ENCODE measurements at regions not wholly inside any gene's neighbourhood (a gene's known extent, or its start where the extent isn't known, plus 50 kb on each side); places are given as distances from the start of the nearest gene placed in this dataset.
"Not testable (repeated sequence)": the region's sequence is repeated elsewhere in the genome, so short reads cannot be mapped to it uniquely, and the experiment has no call there.

GRCh38 chr15:22228101-22228762 is 147.9 kb downstream of the OR4M2 start:
- TF ChIP-seq EP300 (IDR thresholded peaks at IDR 0.05) (no peak), POLR2A (IDR thresholded peaks at IDR 0.05) (no peak), CTCF (IDR thresholded peaks at IDR 0.05) (no peak)
- no peaks in the 10 kb centered on the region for H3K27me3 ChIP-seq
- no peak overlapping the region for H3K4me3 ChIP-seq
- H3K36me3 ChIP-seq = no peaks in the 10 kb centered on the region
- 72 to 81% (median 72%) methylated on average over 9 of the region's 9 CpGs for whole genome bisulfite sequencing, 3 donors
- no peak overlapping the region for H3K27ac ChIP-seq
- H3K9me3 ChIP-seq = no peaks in the 10 kb centered on the region
- no peaks in the 10 kb centered on the region for H3K4me1 ChIP-seq (ENCODE audit: insufficient read depth)
- DNase-seq = no peak
- intact Hi-C loops (cut with DNase I) = no loop called here

GRCh38 chr15:22229990-22230819 is 149.9 kb downstream of the OR4M2 start:
- H3K4me3 ChIP-seq = no peak overlapping the region
- no peaks in the 10 kb centered on the region for H3K4me1 ChIP-seq (ENCODE audit: insufficient read depth)
- no peak for TF ChIP-seq POLR2A (IDR thresholded peaks at IDR 0.05)
- no peak for DNase-seq
- 61 to 69% (median 62%) methylated on average over 12 of the region's 12 CpGs for WGBS, 3 donors
- no peaks in the 10 kb centered on the region for H3K27me3 ChIP-seq
- H3K9me3 ChIP-seq = no peaks in the 10 kb centered on the region
- no peak overlapping the region for H3K27ac ChIP-seq
- no peaks in the 10 kb centered on the region for H3K36me3 ChIP-seq
- intact Hi-C loops (cut with DNase I) = no loop called here

GRCh38 chr15:22231603-22232002 is 151.3 kb downstream of the OR4M2 start:
- no peaks in the 10 kb centered on the region for H3K36me3 ChIP-seq
- no peaks in the 10 kb centered on the region for H3K27me3 ChIP-seq
- TF ChIP-seq POLR2A (IDR thresholded peaks at IDR 0.05) (no peak), CTCF (IDR thresholded peaks at IDR 0.05) (no peak), EP300 (IDR thresholded peaks at IDR 0.05) (no peak)
- no peak for DNase-seq
- H3K4me3 ChIP-seq = no peak overlapping the region
- intact Hi-C loops (cut with DNase I) = no loop called here
- H3K4me1 ChIP-seq (ENCODE audit: insufficient read depth) = no peaks in the 10 kb centered on the region
- WGBS, 3 donors = 41 to 49% (median 41%) methylated on average over 2 of the region's 2 CpGs
- H3K9me3 ChIP-seq = no peaks in the 10 kb centered on the region
- H3K27ac ChIP-seq = no peak overlapping the region

GRCh38 chr15:22232675-22233074 is 152.3 kb downstream of the OR4M2 start:
- 84 to 92% (median 91%) methylated on average over 3 of the region's 3 CpGs for WGBS, 3 donors
- Histone ChIP-seq H3K36me3 (no peaks in the 10 kb centered on the region), H3K4me1 (ENCODE audit: insufficient read depth) (no peaks in the 10 kb centered on the region), H3K27me3 (no peaks in the 10 kb centered on the region), H3K4me3 (no peak overlapping the region), H3K9me3 (no peaks in the 10 kb centered on the region), H3K27ac (no peak overlapping the region)
- DNase-seq = no peak
- no peak for TF ChIP-seq CTCF (IDR thresholded peaks at IDR 0.05)
- no peak for TF ChIP-seq EP300 (IDR thresholded peaks at IDR 0.05)
- TF ChIP-seq POLR2A (IDR thresholded peaks at IDR 0.05) = no peak
- intact Hi-C loops (cut with DNase I) = no loop called here

- DNase-seq; H3K27me3 ChIP-seq; H3K36me3 ChIP-seq; H3K4me1 ChIP-seq (ENCODE audit: insufficient read depth); H3K4me3 ChIP-seq; H3K27ac ChIP-seq; intact Hi-C loops (cut with DNase I); H3K9me3 ChIP-seq: not testable (repeated sequence)
- 51 to 58% (median 56%) methylated on average over 7 of the region's 7 CpGs for WGBS, 3 donors
Observed at GRCh38 chr15:22235261-22235930, 155.1 kb downstream of the OR4M2 start.

All from ovary (tissue), 7 donors.